ENCODE measurements at regions not wholly inside any gene's neighbourhood (a gene's known extent, or its start where the extent isn't known, plus 50 kb on each side); places are given as distances from the start of the nearest gene placed in this dataset.

DNA sequence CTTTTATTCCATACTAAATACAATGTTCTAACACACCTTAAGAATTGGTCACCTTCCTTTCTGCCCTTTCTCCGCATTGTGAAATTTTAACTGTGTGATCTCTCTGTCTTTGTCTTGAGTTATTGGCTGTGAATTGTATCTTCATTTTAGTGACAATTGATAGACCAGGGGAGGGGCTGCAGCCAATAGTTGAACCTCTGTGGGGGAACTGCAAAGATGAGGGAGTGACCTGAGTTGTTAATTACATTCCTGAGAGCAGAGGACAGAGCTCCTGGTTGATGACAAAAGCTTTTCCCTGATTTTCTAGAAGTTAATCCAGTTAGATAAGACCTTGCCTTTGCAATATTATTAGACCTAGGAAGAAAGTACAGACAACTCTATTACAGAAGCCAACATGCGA lies 1535.7 kb downstream of the BRINP3 start:
- TF ChIP-seq, protein P1, sequence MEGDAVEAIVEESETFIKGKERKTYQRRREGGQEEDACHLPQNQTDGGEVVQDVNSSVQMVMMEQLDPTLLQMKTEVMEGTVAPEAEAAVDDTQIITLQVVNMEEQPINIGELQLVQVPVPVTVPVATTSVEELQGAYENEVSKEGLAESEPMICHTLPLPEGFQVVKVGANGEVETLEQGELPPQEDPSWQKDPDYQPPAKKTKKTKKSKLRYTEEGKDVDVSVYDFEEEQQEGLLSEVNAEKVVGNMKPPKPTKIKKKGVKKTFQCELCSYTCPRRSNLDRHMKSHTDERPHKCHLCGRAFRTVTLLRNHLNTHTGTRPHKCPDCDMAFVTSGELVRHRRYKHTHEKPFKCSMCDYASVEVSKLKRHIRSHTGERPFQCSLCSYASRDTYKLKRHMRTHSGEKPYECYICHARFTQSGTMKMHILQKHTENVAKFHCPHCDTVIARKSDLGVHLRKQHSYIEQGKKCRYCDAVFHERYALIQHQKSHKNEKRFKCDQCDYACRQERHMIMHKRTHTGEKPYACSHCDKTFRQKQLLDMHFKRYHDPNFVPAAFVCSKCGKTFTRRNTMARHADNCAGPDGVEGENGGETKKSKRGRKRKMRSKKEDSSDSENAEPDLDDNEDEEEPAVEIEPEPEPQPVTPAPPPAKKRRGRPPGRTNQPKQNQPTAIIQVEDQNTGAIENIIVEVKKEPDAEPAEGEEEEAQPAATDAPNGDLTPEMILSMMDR (IDR thresholded peaks at IDR 0.05; ENCODE audit: low read length), result no peak
- no peak for TF ChIP-seq EZH2 (optimal IDR thresholded peaks at IDR 0.05; ENCODE audit: low read depth, low read length)
- no peak for TF ChIP-seq EZH2phosphoT487 (IDR thresholded peaks at IDR 0.05; ENCODE audit: low read length)

Measured in MM.1S (cell line).